Endothelial cell of umbilical vein (primary cell): ENCODE measurements at regions not wholly inside any gene's neighbourhood (a gene's known extent, or its start where the extent isn't known, plus 50 kb on each side); places are given as distances from the start of the nearest gene placed in this dataset.

ENCODE experiments used
- BruUV-seq: library from RNA; stranded (reverse); fragments of 400-500 nt; replicated peaks from 2 replicates; lab custom pipeline; 2021; lab: Mats Ljungman, UMichigan
- CTCF ChIA-PET: fragments of 300-600, 350-600 bp; sonication (Branson Sonifier 250); formaldehyde crosslinking; loops from one replicate; lab custom pipeline; 2021; ENCODE audit warnings: antibody characterized with exemption, inconsistent platforms; lab: Charles Lee
- POLR2A ChIA-PET: fragments of 300-600, 350-600 bp; sonication (Branson Sonifier 250); formaldehyde crosslinking; loops from one replicate; lab custom pipeline; 2021; ENCODE audit warnings: antibody characterized with exemption, inconsistent platforms; lab: Charles Lee
- DNase-seq: peaks from one replicate; pipeline ENCODE4 v3.0.0-alpha.2; 2011; ENCODE audit warnings: low read depth, low spot score
- FAIRE-seq: peaks from 2 replicates; lab custom pipeline; 2011; peaks lifted over from hg19 to GRCh38; lab: Jason Lieb, UNC
- H2AFZ ChIP-seq: 2 replicates; pipeline ENCODE4 v1.6.0; 2012; ENCODE audit warnings: low read depth, low read length, control low read depth, inconsistent platforms
- H3K27ac ChIP-seq: 2 replicates; pipeline ENCODE4 v1.5.1; 2011; ENCODE audit warnings: low read depth, mild to moderate bottlenecking, control low read depth, low read length, moderate library complexity; ENCODE audit not compliant: insufficient read depth
- H3K27me3 ChIP-seq, 2 experiments: 2 replicates each; pipeline versions ENCODE4 v1.6.0 to v1.6.1; 2011; ENCODE audit warnings: low read length in 2 of 2, mixed read lengths in 1 of 2; ENCODE audit not compliant: control insufficient read depth in 2 of 2, insufficient read depth in 2 of 2
- H3K36me3 ChIP-seq, 2 experiments: 2 replicates in 1 of 2; 3 replicates in 1 of 2; pipeline ENCODE4 v1.5.1; 2011; ENCODE audit warnings: low read length in 2 of 2, mild to moderate bottlenecking in 1 of 2, moderate library complexity in 1 of 2; ENCODE audit not compliant: control insufficient read depth in 2 of 2, insufficient read depth in 2 of 2; ENCODE audit errors: extremely low read depth in 1 of 2
- H3K4me1 ChIP-seq: 3 replicates; pipeline ENCODE4 v1.5.1; 2011; ENCODE audit warnings: mild to moderate bottlenecking, low read length; ENCODE audit not compliant: control insufficient read depth, insufficient read depth; ENCODE audit errors: extremely low read depth
- H3K4me2 ChIP-seq: 2 replicates; pipeline ENCODE4 v1.6.1; 2011; ENCODE audit warnings: low read length, control low read depth, mixed read lengths; ENCODE audit not compliant: insufficient read depth
- H3K4me3 ChIP-seq, 3 experiments: fragments of 200-600 bp in 1 of 3; sonication (generic), shearing (Covaris generic) in 1 of 3; replicated peaks in 1 of 3; 2 replicates each; pipeline ENCODE4 v1.5.1; 2011 to 2016; ENCODE audit warnings: control low read depth in 3 of 3, low read length in 3 of 3, mild to moderate bottlenecking in 2 of 3, inconsistent platforms in 1 of 3, low read depth in 1 of 3, moderate library complexity in 1 of 3; ENCODE audit not compliant: insufficient read depth in 1 of 3
- H3K79me2 ChIP-seq: 2 replicates; pipeline ENCODE4 v1.6.0; 2012; ENCODE audit warnings: low read length, inconsistent platforms; ENCODE audit not compliant: control insufficient read depth, insufficient read depth
- H3K9ac ChIP-seq: replicated peaks from 2 replicates; pipeline ENCODE3; 2011; ENCODE audit warnings: low read length, control low read depth; ENCODE audit not compliant: insufficient read depth; ENCODE audit errors: extremely low read depth
- H3K9me1 ChIP-seq: replicated peaks from 3 replicates; pipeline ENCODE4 v1.6.0; 2011; ENCODE audit warnings: mild to moderate bottlenecking, low read length; ENCODE audit not compliant: control insufficient read depth, insufficient read depth; ENCODE audit errors: extremely low read depth
- H3K9me3 ChIP-seq: replicated peaks from 2 replicates; pipeline ENCODE4 v1.5.1; 2012; ENCODE audit warnings: low read length, inconsistent platforms; ENCODE audit not compliant: control insufficient read depth, insufficient read depth
- H4K20me1 ChIP-seq: replicated peaks from 2 replicates; pipeline ENCODE3; 2011; ENCODE audit warnings: mild to moderate bottlenecking, low read length; ENCODE audit not compliant: control insufficient read depth, insufficient read depth; ENCODE audit errors: extremely low read depth
- EZH2 ChIP-seq: IDR thresholded peaks from 2 replicates; pipeline ENCODE4 v1.6.1; 2012; ENCODE audit warnings: borderline replicate concordance, low read depth, mild to moderate bottlenecking, moderate library complexity, low read length, inconsistent platforms; ENCODE audit not compliant: severe bottlenecking
- dilution Hi-C: fragments of 300-500 bp; cut with MboI; formaldehyde crosslinking; loops from one replicate; pipeline ENCODE4 v1.15.0; 2019; ENCODE audit warnings: low sequenced_read_pairs; ENCODE audit not compliant: extremely low pct_ligation_motif_present
- intact Hi-C: fragments of 100-400 bp; cut with micrococcal nuclease; formaldehyde crosslinking; loops from one replicate; pipeline ENCODE4 v1.10.0; 2022
- TF ChIP-seq, protein P1 (sequence below), 2 donors: IDR thresholded peaks; 1 replicate in 1 of 2; 2 replicates in 1 of 2; pipeline ENCODE4 v1.5.1; 2011; ENCODE audit warnings: low read length in 2 of 2, mild to moderate bottlenecking in 2 of 2, moderate library complexity in 2 of 2, control low read depth in 1 of 2, inconsistent platforms in 1 of 2, low read depth in 1 of 2; ENCODE audit not compliant: insufficient read depth in 1 of 2; ENCODE audit errors: extremely low read depth in 1 of 2

DNA sequence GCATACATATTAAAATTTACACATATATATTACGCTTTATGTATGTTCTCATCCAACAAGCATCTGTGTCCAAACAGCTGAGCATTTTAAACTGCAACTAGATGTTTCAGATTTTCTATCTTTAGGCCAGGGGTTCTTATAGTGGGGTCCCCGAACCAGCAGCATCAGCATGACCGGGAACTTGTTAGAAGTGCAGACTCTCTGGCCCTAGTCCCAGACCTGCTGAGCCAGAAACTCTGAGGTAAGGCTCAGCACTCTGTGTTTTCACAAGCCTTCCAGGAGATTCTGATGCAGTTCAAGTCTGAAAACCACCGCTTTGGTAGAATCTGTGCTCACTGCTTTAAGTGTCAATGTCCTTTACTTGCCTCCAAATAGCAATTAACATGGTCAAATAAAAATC, 266.2 kb upstream of the CASK start:
- POLR2A ChIA-PET = no interaction called here
- dilution Hi-C loops = no loop called here
- CTCF ChIA-PET = no interaction called here
- Histone ChIP-seq H3K9ac (no peak overlapping the region), H3K4me2 (no peak overlapping the region), H3K79me2 (no peaks in the 10 kb centered on the region), H3K4me3 (no peak overlapping the region), H3K27me3 (no peaks in the 10 kb centered on the region), H3K27ac (no peak overlapping the region), H2AFZ (no peak overlapping the region), H3K4me1 (no peaks in the 10 kb centered on the region), H3K36me3 (no peaks in the 10 kb centered on the region), H3K9me3 (no peaks in the 10 kb centered on the region), H4K20me1 (no peaks in the 10 kb centered on the region), H3K9me1 (no peaks in the 10 kb centered on the region)
- FAIRE-seq = no peak
- intact Hi-C loops = no loop called here
- no TSS peak for BruUV-seq
- no peak for TF ChIP-seq EZH2
- TF ChIP-seq, protein P1, sequence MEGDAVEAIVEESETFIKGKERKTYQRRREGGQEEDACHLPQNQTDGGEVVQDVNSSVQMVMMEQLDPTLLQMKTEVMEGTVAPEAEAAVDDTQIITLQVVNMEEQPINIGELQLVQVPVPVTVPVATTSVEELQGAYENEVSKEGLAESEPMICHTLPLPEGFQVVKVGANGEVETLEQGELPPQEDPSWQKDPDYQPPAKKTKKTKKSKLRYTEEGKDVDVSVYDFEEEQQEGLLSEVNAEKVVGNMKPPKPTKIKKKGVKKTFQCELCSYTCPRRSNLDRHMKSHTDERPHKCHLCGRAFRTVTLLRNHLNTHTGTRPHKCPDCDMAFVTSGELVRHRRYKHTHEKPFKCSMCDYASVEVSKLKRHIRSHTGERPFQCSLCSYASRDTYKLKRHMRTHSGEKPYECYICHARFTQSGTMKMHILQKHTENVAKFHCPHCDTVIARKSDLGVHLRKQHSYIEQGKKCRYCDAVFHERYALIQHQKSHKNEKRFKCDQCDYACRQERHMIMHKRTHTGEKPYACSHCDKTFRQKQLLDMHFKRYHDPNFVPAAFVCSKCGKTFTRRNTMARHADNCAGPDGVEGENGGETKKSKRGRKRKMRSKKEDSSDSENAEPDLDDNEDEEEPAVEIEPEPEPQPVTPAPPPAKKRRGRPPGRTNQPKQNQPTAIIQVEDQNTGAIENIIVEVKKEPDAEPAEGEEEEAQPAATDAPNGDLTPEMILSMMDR (IDR thresholded peaks at IDR 0.05; ENCODE audit: extremely low read depth in 1 of 2, insufficient read depth in 1 of 2, low read depth in 1 of 2, low read length in 2 of 2) = no peak
- DNase-seq = no peak

GRCh38 chrX:42188730-42189129, 265.4 kb upstream of the CASK start:
- no TSS peak for BruUV-seq
- DNase-seq = no peak
- ChIA-PET CTCF (no interaction called here), POLR2A (no interaction called here)
- no peaks in the 10 kb centered on the region for H3K9me3 ChIP-seq
- H3K27ac ChIP-seq = no peak overlapping the region
- H3K9me1 ChIP-seq = no peaks in the 10 kb centered on the region
- TF ChIP-seq EZH2 = no peak
- H3K79me2 ChIP-seq = no peaks in the 10 kb centered on the region
- no peaks in the 10 kb centered on the region for H3K36me3 ChIP-seq
- H3K9ac ChIP-seq = no peak overlapping the region
- H3K4me1 ChIP-seq = no peaks in the 10 kb centered on the region
- no peaks in the 10 kb centered on the region for H4K20me1 ChIP-seq
- no peak overlapping the region for H3K4me2 ChIP-seq
- intact Hi-C loops = no loop called here
- dilution Hi-C loops = no loop called here
- H3K4me3 ChIP-seq = no peak overlapping the region
- no peaks in the 10 kb centered on the region for H3K27me3 ChIP-seq
- H2AFZ ChIP-seq = no peak overlapping the region
- no peak for FAIRE-seq
